WTC11 (cell line): ENCODE measurements at regions not wholly inside any gene's neighbourhood (a gene's known extent, or its start where the extent isn't known, plus 50 kb on each side); places are given as distances from the start of the nearest gene placed in this dataset.

Source experiments
- CREB1 ChIP-seq: sonication (generic); formaldehyde crosslinking; IDR thresholded peaks from 2 replicates; pipeline ENCODE4 v1.8.0; 2023; ENCODE audit warnings: mild to moderate bottlenecking, missing genetic modification reagents
- FOXJ3 ChIP-seq: sonication (generic); formaldehyde crosslinking; IDR thresholded peaks from 2 replicates; pipeline ENCODE4 v1.9.0; 2021; ENCODE audit warnings: missing genetic modification reagents, mild to moderate bottlenecking, borderline replicate concordance
- IRF2 ChIP-seq: sonication (generic); formaldehyde crosslinking; IDR thresholded peaks from 2 replicates; pipeline ENCODE4 v1.8.0; 2022; ENCODE audit warnings: low read depth, missing genetic modification reagents, borderline replicate concordance
- JUN ChIP-seq: sonication (generic); formaldehyde crosslinking; IDR thresholded peaks from 2 replicates; pipeline ENCODE4 v1.8.0; 2023; ENCODE audit warnings: mild to moderate bottlenecking, missing genetic modification reagents
- SMAD3 ChIP-seq: sonication (generic); formaldehyde crosslinking; IDR thresholded peaks from 2 replicates; pipeline ENCODE4 v1.8.0; 2022; ENCODE audit warnings: missing genetic modification reagents, mild to moderate bottlenecking, borderline replicate concordance
- SP1 ChIP-seq: sonication (generic); formaldehyde crosslinking; conservative IDR thresholded peaks from 2 replicates; pipeline ENCODE4 v1.8.1; 2022; ENCODE audit warnings: missing genetic modification reagents
- TP53 ChIP-seq: sonication (generic); formaldehyde crosslinking; IDR thresholded peaks from 2 replicates; pipeline ENCODE4 v1.8.1; 2023; ENCODE audit warnings: mild to moderate bottlenecking, missing genetic modification reagents
- ZNF396 ChIP-seq: fragments of 250-450 bp; sonication (Bioruptor Pico); IDR thresholded peaks from 2 replicates; pipeline ENCODE4 v1.8.0; 2021; ENCODE audit warnings: mild to moderate bottlenecking, moderate library complexity, borderline replicate concordance
- TF ChIP-seq, protein P1 (sequence below): fragments of 200-600 bp; IDR thresholded peaks from 2 replicates; pipeline ENCODE4 v1.8.0; 2022; ENCODE audit warnings: antibody characterized with exemption
- TF ChIP-seq, protein P2 (sequence below): sonication (generic); formaldehyde crosslinking; IDR thresholded peaks from 2 replicates; pipeline ENCODE4 v1.8.0; 2022; ENCODE audit warnings: mild to moderate bottlenecking, missing genetic modification reagents
- TF ChIP-seq, protein P3 (sequence below): sonication (generic); formaldehyde crosslinking; IDR thresholded peaks from 2 replicates; pipeline ENCODE4 v1.8.1; 2022; ENCODE audit warnings: mild to moderate bottlenecking, missing genetic modification reagents, moderate library complexity, borderline replicate concordance
- TF ChIP-seq, protein P4 (sequence below): sonication (generic); formaldehyde crosslinking; conservative IDR thresholded peaks from 2 replicates; pipeline ENCODE4 v1.8.1; 2022; ENCODE audit warnings: mild to moderate bottlenecking, missing genetic modification reagents
- TF ChIP-seq, protein P5 (sequence below): sonication (generic); formaldehyde crosslinking; IDR thresholded peaks from 2 replicates; pipeline ENCODE4 v1.8.0; 2022; ENCODE audit warnings: missing genetic modification reagents
- TF ChIP-seq, protein P6 (sequence below): sonication (generic); formaldehyde crosslinking; IDR thresholded peaks from 2 replicates; pipeline ENCODE4 v1.8.0; 2022; ENCODE audit warnings: mild to moderate bottlenecking, missing genetic modification reagents

DNA sequence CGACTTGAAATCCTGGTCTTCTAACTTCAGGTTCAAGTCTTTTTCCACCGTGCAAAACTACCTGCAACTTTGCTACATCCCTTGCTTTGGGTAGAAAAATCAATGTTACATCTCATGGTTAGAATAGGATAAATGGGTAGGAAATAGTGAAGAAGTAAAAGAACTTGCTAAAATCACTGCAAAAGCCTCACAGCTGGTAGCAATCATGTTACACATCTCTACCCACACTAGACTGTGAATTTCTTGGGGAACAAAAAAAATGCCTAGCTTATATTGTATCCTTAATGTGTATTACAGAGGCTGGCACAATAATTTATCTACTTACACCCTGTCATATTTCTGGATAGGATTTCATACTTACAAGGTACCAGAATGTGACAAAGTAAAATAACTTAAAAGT lies 133.8 kb downstream of the FAM181B start:
- TF ChIP-seq, protein P1, sequence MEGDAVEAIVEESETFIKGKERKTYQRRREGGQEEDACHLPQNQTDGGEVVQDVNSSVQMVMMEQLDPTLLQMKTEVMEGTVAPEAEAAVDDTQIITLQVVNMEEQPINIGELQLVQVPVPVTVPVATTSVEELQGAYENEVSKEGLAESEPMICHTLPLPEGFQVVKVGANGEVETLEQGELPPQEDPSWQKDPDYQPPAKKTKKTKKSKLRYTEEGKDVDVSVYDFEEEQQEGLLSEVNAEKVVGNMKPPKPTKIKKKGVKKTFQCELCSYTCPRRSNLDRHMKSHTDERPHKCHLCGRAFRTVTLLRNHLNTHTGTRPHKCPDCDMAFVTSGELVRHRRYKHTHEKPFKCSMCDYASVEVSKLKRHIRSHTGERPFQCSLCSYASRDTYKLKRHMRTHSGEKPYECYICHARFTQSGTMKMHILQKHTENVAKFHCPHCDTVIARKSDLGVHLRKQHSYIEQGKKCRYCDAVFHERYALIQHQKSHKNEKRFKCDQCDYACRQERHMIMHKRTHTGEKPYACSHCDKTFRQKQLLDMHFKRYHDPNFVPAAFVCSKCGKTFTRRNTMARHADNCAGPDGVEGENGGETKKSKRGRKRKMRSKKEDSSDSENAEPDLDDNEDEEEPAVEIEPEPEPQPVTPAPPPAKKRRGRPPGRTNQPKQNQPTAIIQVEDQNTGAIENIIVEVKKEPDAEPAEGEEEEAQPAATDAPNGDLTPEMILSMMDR = no peak
- TF ChIP-seq, protein P2, sequence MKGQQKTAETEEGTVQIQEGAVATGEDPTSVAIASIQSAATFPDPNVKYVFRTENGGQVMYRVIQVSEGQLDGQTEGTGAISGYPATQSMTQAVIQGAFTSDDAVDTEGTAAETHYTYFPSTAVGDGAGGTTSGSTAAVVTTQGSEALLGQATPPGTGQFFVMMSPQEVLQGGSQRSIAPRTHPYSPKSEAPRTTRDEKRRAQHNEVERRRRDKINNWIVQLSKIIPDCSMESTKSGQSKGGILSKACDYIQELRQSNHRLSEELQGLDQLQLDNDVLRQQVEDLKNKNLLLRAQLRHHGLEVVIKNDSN (CRISPR knock-in tag) = no peak
- TF ChIP-seq SP1 = no peak
- TF ChIP-seq CREB1 = no peak
- TF ChIP-seq TP53 (CRISPR knock-in tag) = no peak
- no peak for TF ChIP-seq JUN (CRISPR knock-in tag)
- TF ChIP-seq SMAD3 (CRISPR knock-in tag) = no peak
- TF ChIP-seq FOXJ3 = no peak
- TF ChIP-seq, protein P3, sequence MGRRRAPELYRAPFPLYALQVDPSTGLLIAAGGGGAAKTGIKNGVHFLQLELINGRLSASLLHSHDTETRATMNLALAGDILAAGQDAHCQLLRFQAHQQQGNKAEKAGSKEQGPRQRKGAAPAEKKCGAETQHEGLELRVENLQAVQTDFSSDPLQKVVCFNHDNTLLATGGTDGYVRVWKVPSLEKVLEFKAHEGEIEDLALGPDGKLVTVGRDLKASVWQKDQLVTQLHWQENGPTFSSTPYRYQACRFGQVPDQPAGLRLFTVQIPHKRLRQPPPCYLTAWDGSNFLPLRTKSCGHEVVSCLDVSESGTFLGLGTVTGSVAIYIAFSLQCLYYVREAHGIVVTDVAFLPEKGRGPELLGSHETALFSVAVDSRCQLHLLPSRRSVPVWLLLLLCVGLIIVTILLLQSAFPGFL (CRISPR knock-in tag) = no peak
- TF ChIP-seq, protein P4, sequence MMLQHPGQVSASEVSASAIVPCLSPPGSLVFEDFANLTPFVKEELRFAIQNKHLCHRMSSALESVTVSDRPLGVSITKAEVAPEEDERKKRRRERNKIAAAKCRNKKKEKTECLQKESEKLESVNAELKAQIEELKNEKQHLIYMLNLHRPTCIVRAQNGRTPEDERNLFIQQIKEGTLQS = no peak
- no peak for TF ChIP-seq IRF2
- TF ChIP-seq, protein P5, sequence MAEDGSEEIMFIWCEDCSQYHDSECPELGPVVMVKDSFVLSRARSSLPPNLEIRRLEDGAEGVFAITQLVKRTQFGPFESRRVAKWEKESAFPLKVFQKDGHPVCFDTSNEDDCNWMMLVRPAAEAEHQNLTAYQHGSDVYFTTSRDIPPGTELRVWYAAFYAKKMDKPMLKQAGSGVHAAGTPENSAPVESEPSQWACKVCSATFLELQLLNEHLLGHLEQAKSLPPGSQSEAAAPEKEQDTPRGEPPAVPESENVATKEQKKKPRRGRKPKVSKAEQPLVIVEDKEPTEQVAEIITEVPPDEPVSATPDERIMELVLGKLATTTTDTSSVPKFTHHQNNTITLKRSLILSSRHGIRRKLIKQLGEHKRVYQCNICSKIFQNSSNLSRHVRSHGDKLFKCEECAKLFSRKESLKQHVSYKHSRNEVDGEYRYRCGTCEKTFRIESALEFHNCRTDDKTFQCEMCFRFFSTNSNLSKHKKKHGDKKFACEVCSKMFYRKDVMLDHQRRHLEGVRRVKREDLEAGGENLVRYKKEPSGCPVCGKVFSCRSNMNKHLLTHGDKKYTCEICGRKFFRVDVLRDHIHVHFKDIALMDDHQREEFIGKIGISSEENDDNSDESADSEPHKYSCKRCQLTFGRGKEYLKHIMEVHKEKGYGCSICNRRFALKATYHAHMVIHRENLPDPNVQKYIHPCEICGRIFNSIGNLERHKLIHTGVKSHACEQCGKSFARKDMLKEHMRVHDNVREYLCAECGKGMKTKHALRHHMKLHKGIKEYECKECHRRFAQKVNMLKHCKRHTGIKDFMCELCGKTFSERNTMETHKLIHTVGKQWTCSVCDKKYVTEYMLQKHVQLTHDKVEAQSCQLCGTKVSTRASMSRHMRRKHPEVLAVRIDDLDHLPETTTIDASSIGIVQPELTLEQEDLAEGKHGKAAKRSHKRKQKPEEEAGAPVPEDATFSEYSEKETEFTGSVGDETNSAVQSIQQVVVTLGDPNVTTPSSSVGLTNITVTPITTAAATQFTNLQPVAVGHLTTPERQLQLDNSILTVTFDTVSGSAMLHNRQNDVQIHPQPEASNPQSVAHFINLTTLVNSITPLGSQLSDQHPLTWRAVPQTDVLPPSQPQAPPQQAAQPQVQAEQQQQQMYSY = no peak
- no peak for TF ChIP-seq ZNF396
- TF ChIP-seq, protein P6, sequence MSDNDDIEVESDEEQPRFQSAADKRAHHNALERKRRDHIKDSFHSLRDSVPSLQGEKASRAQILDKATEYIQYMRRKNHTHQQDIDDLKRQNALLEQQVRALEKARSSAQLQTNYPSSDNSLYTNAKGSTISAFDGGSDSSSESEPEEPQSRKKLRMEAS = no peak
